KMS-11 (cell line): ENCODE measurements at regions not wholly inside any gene's neighbourhood (a gene's known extent, or its start where the extent isn't known, plus 50 kb on each side); places are given as distances from the start of the nearest gene placed in this dataset.

ENCODE experiments used
- H2AFZ ChIP-seq: fragments of 200-600 bp; sonication (generic); 2 replicates; pipeline ENCODE4 v1.6.1; 2016; ENCODE audit warnings: antibody characterized with exemption, mixed run types, low read depth
- H3K27ac ChIP-seq: fragments of 200-600 bp; sonication (generic); 2 replicates; pipeline ENCODE4 v1.6.1; 2016; ENCODE audit warnings: mild to moderate bottlenecking, mixed run types
- H3K27me3 ChIP-seq: fragments of 200-600 bp; sonication (generic); 2 replicates; pipeline ENCODE4 v1.6.1; 2017; ENCODE audit warnings: mild to moderate bottlenecking, low read depth, mixed run types, moderate library complexity; ENCODE audit not compliant: insufficient read depth
- H3K36me3 ChIP-seq: fragments of 200-600 bp; sonication (generic); 2 replicates; pipeline ENCODE4 v1.6.1; 2017; ENCODE audit warnings: mild to moderate bottlenecking, mixed run types; ENCODE audit not compliant: insufficient read depth
- H3K4me1 ChIP-seq: fragments of 200-600 bp; sonication (generic); 2 replicates; pipeline ENCODE4 v1.6.1; 2016; ENCODE audit warnings: mild to moderate bottlenecking, low read depth, mixed run types; ENCODE audit not compliant: poor library complexity, severe bottlenecking
- H3K4me2 ChIP-seq: fragments of 200-600 bp; sonication (generic); 2 replicates; pipeline ENCODE4 v1.7.0; 2016; ENCODE audit warnings: mild to moderate bottlenecking, mixed run types
- H3K4me3 ChIP-seq: fragments of 200-600 bp; sonication (generic); IDR thresholded peaks from 2 replicates; pipeline ENCODE4 v1.6.1; 2017; ENCODE audit warnings: low read depth, low read length, mixed read lengths; ENCODE audit not compliant: insufficient read depth
- H3K79me2 ChIP-seq: fragments of 200-600 bp; sonication (generic); 2 replicates; pipeline ENCODE4 v1.6.1; 2016; ENCODE audit warnings: low read depth, mixed run types; ENCODE audit not compliant: insufficient read depth
- H3K9ac ChIP-seq: fragments of 200-600 bp; sonication (generic); 2 replicates; pipeline ENCODE4 v1.6.1; 2016; ENCODE audit warnings: mild to moderate bottlenecking, mixed run types
- H4K20me1 ChIP-seq: fragments of 200-600 bp; sonication (generic); 2 replicates; pipeline ENCODE4 v1.6.1; 2016; ENCODE audit warnings: mild to moderate bottlenecking, mixed run types; ENCODE audit not compliant: insufficient read depth
- CTCF ChIP-seq: fragments of 200-600 bp; sonication (generic); conservative IDR thresholded peaks from 2 replicates; pipeline ENCODE4 v1.6.1; 2017; ENCODE audit warnings: low read depth, mild to moderate bottlenecking, antibody characterized with exemption, low read length, moderate library complexity, mixed read lengths

- no peaks in the 10 kb centered on the region for H3K36me3 ChIP-seq
- no peak for TF ChIP-seq CTCF
- H3K27me3 ChIP-seq = no peaks in the 10 kb centered on the region
- no peak overlapping the region for H3K27ac ChIP-seq
- no peak overlapping the region for H2AFZ ChIP-seq
- no peak overlapping the region for H3K4me3 ChIP-seq
- H3K79me2 ChIP-seq = no peaks in the 10 kb centered on the region
- H4K20me1 ChIP-seq = no peaks in the 10 kb centered on the region
- H3K9ac ChIP-seq = no peak overlapping the region
- H3K4me1 ChIP-seq = no peaks in the 10 kb centered on the region
- H3K4me2 ChIP-seq = no peak overlapping the region
These were observed 460.4 kb upstream of the EEF2KMT start for GRCh38 chr16:5557966-5558365.

GRCh38 chr16:5557448-5557847 lies 459.9 kb upstream of the EEF2KMT start:
- Histone ChIP-seq H3K4me3 (no peak overlapping the region), H4K20me1 (no peaks in the 10 kb centered on the region), H3K36me3 (no peaks in the 10 kb centered on the region), H3K9ac (no peak overlapping the region), H3K4me2 (no peak overlapping the region), H3K79me2 (no peaks in the 10 kb centered on the region), H2AFZ (no peak overlapping the region), H3K27ac (no peak overlapping the region), H3K4me1 (no peaks in the 10 kb centered on the region), H3K27me3 (no peaks in the 10 kb centered on the region)
- TF ChIP-seq CTCF = no peak

GRCh38 chr16:5556158-5556810 lies 458.7 kb upstream of the EEF2KMT start:
- Histone ChIP-seq H3K27ac (no peak overlapping the region), H4K20me1 (no peaks in the 10 kb centered on the region), H3K36me3 (no peaks in the 10 kb centered on the region), H3K4me2 (no peak overlapping the region), H3K79me2 (no peaks in the 10 kb centered on the region), H3K27me3 (no peaks in the 10 kb centered on the region), H3K4me3 (no peak overlapping the region), H3K9ac (no peak overlapping the region), H3K4me1 (no peaks in the 10 kb centered on the region), H2AFZ (no peak overlapping the region)
- TF ChIP-seq CTCF = no peak

GRCh38 chr16:5551909-5552308 lies 454.3 kb upstream of the EEF2KMT start:
- Histone ChIP-seq H3K4me3 (no peak overlapping the region), H3K27ac (no peak overlapping the region), H3K36me3 (no peaks in the 10 kb centered on the region), H3K9ac (no peak overlapping the region), H3K27me3 (no peaks in the 10 kb centered on the region), H3K4me1 (no peaks in the 10 kb centered on the region), H2AFZ (no peak overlapping the region), H3K79me2 (no peaks in the 10 kb centered on the region), H4K20me1 (no peaks in the 10 kb centered on the region), H3K4me2 (no peak overlapping the region)
- no peak for TF ChIP-seq CTCF
